GM18951 (cell line): ENCODE measurements at regions not wholly inside any gene's neighbourhood (a gene's known extent, or its start where the extent isn't known, plus 50 kb on each side); places are given as distances from the start of the nearest gene placed in this dataset.

Experiments used
- POLR2A ChIP-seq: IDR thresholded peaks from 4 replicates; pipeline ENCODE4 v1.6.1; 2011; ENCODE audit warnings: mild to moderate bottlenecking; ENCODE audit not compliant: insufficient read length, insufficient read depth; ENCODE audit errors: extremely low read depth
- in situ Hi-C: fragments of 300-500 bp; cut with MboI; formaldehyde crosslinking; loops from one replicate; pipeline ENCODE4 v1.12.0; 2022; ENCODE audit warnings: low sequenced_read_pairs, mixed read lengths, inconsistent platforms; ENCODE audit not compliant: unreplicated experiment

DNA sequence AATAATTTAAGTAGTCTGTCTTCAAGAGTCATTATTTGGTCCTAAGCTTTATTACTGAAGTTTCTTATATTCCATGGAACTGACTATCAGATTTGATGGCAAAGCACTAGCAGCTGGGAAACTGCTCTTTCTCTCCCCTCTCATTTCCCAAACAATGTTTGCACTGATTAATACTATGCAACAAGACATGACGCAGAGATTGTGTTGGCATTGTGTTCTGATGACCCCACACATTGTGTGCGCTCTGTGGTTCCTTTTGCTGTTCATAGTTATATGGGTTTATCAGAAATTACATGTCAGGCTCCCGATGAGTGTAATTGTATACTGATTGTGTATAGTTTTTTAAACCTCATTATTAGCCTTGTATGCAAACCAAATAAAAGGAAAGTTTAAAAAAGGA lies 331.6 kb upstream of the FANCL start:
- no peak for TF ChIP-seq POLR2A
- in situ Hi-C loops = no loop called here

DNA sequence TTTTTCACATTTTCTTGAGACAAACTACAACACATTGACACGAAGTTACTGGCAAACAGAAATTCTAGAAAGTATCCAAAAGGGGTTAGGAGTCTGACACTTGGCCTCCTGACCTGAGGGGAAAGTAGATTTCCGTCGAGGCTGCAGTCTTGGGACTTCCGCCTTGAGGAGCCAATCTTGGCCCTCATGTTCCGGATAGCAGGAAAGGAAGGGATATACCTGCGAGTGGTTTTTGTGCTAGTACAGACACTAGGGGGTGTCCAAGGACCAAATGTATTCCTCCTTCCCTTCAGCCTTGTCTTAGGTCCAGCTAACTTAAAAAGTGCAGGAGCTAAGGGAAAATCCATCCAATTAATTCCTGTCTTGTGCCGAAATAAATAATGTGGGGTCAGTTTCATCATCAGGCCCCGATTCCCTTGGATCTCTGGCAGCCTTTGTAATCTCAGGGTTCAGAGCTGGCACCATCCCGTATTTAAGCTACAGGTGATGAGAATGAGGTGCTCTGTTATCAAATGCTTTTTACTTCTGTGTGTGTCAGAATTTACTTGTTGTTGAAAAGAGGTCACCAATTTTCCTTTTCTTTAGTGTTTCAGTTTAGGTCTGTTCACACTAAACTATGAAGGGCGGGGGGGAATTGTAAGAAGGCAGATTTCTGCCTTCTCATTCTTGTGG lies 330.2 kb upstream of the FANCL start:
- in situ Hi-C loops = no loop called here
- no peak for TF ChIP-seq POLR2A

DNA sequence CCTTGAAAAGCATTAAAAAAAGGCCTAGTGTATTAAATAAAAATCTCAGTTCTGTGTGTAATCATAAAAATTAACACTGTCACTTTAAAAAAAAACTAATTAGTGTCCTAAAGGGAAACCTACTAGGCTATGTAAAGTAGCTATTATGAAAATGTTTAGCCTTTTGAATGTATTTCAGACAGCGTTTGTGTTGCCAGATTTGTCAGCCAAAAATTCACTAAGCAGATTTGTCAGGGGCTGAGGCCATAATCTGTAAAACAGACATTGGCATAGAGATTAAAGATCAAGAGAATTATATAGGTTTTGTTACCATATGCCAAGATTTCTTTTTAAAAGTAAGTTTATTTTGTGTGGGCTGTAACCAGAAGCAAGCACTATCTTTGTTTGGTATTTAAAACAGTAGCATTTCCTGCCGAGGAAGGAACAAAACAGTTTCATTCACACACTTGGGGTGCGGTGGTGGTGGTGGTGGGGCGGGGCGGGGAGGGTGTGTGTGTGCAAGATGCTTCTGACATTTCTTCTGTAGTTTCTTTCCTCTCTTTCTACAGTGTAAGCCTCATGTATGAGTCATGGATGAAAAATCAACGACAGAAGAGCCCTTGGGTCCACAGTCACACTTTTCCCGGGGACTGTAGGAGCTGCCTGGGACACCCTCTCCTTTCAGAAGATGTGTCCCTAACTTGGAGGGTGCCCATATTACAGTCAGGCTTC lies 328.5 kb upstream of the FANCL start:
- in situ Hi-C loops = no loop called here
- TF ChIP-seq POLR2A = no peak

DNA sequence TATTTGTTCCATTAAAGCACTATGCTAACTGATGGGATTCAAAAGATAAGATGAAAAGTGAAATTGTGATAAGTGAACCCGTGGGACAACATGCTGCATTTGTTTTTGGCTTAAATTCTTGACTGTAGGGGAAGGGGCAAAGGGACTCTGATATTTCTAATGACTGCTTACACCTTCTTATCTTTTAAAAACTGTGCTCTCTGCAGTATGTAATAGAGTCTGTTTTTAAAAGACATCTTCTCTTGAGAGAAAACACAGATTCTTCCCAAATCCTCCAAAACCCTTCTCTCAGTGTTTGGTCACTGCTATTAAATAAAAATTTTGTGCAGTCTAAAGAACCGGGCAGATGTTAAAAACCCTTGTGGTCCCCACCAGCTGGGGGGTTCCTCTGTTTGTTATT lies 327.8 kb upstream of the FANCL start:
- in situ Hi-C loops = no loop called here

DNA sequence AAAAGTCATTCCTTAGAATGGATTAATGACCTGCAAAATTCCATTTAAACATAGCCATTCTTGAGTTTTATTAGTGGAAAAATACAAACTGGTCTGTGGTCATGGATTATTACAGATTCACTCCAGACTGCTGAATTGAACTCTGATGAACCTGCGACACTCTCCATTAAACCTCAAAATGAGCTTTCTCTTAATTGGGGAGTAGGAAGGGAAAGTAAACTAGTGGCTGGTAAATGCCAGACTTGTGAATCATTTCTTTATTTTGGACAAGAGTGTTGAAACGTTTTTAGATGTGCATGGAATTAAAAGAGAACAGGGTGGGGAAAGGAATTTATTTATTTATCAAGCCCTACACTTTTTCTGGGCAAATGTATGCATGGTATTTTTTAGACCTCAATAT lies 321.2 kb upstream of the FANCL start:
- TF ChIP-seq POLR2A = no peak
- in situ Hi-C loops = no loop called here

More for the DNA sequence above, 327.8 kb upstream of the FANCL start:
- no peak for TF ChIP-seq POLR2A

DNA sequence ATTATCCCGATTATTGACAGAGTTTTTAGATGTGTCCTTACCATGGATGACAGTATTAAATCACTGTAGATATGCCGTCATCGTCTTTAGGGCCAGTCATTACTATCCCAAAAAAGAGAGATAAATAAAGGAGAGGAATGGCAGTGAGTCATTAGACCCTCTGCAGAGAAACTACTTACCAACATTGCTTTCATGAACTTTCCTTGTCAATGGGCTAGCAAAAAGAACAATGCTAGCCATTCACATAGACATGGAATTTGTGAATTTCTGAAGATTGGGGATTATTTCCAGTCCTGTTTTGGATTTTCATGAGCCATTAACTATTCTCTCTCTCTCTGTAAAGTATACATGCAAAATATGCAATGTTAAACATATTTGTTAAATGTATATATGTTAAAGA lies 319.4 kb upstream of the FANCL start:
- no peak for TF ChIP-seq POLR2A
- in situ Hi-C loops = no loop called here

DNA sequence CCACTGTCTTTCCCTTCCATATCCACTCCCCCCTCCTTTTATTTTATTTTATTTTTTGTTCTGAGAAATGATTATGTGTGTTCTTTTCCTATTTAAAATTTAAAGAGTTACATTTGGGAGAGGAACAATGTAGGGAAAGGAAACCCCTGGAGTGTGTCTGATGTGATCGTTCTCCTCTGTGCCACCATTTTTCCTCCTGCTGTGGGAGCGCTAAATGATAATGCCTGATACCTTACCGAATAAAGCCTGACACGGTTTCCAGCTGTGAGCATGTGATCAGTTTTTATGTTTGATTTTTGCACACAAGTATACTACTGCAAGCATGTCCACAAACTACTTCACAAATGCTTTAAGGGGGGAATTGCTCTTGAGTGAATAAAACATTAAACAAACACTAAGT lies 317.8 kb upstream of the FANCL start:
- in situ Hi-C loops = no loop called here
- TF ChIP-seq POLR2A = no peak

DNA sequence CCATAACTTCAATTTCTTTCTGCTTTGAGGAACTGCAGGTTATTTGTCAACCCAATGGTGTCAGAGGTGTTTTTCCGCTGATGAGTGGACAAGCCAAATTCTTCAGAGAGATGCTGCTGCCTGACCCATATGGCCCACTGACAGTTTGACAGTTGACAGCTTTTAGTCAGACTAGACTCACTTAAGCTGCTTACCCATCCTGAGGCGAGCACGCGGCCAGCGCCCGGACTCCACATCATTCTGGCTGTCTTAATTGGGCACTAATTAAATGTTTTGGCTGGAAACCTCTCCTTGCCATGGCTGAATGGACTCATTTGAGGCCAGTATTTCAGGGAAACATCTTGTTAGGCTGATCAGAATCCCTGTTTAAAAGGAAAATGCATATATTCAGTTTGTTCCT lies 316.1 kb upstream of the FANCL start:
- no peak for TF ChIP-seq POLR2A

DNA sequence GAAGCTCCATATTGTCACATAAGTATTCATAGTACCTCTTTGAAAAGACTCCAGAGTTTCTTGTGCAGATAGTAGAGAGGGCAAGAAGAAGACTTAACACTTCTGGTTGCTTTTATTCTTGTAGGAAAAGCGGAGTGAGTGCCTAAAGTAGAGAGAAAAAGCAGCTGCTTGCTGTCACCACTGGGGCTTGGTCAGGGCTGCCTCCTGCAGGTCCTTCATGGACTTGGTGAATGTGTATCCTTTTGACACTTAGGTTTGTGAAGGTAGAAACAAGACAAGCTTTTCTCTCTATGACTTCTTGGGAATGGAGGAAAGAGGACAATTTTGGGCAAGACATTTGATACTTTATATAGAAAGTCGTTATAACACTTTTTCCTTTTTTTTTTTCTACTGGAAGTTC lies 312.8 kb upstream of the FANCL start:
- in situ Hi-C loops = no loop called here
- no peak for TF ChIP-seq POLR2A

More for the DNA sequence above, 316.1 kb upstream of the FANCL start:
- in situ Hi-C loops = no loop called here

DNA sequence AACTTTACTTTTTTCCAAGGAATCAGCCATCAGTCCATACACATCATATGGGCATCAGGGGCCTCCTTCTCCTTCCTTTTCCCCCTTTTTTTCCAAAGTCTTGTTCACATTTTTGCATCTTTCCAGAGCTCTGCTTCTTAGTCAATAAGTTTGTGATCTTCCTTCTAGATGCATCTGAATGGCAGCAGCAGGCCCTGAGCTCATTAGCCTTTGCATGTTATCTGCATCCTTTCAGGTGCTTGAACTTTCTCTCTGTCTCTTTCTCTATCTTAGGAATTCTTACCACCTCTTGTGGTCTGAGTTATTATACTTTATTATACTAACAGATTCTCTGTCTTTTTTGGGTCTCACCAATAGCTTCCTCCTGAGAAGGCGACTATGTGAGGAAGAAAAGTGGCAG lies 312.4 kb upstream of the FANCL start:
- no peak for TF ChIP-seq POLR2A
- in situ Hi-C loops = no loop called here

DNA sequence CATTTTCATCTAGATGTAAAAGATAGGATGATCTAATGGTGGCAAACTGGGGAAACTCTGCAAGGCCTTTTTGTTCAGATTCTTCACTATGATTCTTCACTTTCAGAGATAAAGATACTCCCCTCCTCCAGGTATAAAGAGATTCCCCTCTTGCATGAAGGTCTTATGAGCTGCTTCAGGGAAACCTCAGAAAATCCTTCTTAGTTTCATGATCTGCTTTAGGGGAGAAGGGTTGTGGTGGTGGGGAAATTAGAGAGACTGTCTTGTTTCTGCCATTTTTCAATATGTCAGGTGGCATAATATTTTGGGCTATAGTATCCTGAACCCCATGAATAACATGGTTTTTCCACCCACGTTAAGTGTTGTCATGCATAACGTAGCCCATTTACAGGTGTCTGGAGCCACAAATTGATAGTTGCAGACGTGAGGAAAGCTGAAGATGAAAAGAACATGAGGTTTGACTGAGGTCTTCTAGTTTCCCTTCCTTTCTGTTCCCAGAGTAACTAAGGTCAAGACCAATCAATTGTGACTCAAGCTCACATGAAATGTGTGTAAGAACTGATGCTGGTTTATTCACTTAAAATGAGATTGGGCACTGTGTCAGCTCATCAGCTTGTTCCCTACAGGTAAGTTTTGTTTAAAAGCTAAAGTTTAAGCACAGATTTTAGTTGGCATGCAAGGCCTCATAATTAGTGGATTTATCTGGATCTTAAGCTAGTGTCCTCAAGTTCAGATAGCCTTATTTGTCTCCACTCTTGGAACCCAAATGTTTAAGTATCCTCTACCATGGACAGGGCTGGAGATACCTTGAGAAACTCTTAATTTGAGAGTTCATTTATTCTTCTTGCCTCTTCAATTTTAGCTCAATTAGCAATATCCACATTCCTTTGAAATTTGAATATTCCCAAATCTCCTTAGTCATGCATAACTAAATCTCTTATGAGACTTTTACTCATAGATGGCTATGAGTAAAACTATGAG lies 304.5 kb upstream of the FANCL start:
- no peak for TF ChIP-seq POLR2A
- in situ Hi-C loops = no loop called here

DNA sequence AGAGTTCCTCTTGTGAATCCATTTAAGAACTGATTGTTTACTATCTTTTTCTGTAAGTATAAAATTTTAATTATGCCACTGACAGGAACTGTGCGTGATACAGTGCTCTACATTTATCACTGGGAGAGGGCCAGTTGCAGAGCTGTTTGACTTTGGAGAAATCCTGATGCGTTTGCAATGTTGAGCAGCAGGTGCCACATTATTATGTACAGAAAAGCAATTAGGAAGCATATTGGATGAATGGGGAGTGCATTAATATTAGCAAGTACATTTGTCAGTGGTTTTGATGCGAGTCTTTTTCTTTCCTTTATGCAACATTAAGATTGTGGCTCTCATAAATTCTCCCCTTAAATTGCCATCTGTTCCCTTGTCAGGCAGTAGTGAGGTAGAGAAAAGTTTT lies 302.3 kb upstream of the FANCL start:
- no peak for TF ChIP-seq POLR2A
- in situ Hi-C loops = no loop called here

DNA sequence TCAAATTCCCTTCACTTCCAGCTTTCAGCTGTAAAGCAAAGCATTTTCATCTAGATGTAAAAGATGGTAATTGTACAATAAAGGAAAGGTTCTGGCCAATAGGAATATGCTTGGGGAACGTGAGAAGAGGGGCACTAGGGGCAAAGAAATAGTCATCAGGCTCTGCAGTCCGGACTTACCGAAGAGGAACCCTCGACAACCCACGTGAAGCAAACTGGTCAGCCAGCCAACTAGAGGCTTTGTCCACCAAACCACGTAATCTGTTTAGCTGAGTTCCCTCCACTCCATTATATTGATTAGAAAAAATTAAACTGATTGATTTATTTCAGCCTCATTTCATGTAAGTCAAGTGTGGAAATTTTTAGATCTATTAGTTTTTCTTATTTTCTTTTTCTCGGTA lies 300.4 kb upstream of the FANCL start:
- TF ChIP-seq POLR2A = no peak
- in situ Hi-C loops = no loop called here
